ENCODE measurements at regions not wholly inside any gene's neighbourhood (a gene's known extent, or its start where the extent isn't known, plus 50 kb on each side); places are given as distances from the start of the nearest gene placed in this dataset.

DNA sequence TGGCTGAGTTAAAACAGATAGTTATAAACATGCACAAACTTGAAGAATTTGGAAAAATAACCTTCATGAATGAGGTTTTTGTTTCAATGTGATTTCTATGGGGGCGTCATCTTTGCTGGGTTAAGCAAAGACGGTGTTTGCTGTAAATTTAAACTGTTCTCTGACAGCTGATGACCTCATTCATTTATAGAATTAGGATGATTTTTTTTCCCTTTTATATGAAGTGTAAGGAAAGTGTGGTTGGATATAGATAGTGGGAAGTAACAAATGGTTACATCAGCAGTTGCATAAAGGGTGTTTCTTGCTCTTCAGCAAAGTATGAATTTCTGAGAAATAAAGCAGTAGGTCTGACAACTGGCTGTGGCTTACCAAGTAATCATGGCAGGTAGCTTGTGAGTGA, 137.2 kb upstream of the CENPW start:
- TF ChIP-seq, protein P1, sequence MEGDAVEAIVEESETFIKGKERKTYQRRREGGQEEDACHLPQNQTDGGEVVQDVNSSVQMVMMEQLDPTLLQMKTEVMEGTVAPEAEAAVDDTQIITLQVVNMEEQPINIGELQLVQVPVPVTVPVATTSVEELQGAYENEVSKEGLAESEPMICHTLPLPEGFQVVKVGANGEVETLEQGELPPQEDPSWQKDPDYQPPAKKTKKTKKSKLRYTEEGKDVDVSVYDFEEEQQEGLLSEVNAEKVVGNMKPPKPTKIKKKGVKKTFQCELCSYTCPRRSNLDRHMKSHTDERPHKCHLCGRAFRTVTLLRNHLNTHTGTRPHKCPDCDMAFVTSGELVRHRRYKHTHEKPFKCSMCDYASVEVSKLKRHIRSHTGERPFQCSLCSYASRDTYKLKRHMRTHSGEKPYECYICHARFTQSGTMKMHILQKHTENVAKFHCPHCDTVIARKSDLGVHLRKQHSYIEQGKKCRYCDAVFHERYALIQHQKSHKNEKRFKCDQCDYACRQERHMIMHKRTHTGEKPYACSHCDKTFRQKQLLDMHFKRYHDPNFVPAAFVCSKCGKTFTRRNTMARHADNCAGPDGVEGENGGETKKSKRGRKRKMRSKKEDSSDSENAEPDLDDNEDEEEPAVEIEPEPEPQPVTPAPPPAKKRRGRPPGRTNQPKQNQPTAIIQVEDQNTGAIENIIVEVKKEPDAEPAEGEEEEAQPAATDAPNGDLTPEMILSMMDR (conservative IDR thresholded peaks at IDR 0.05) = no peak
- no peak for TF ChIP-seq EZH2 (IDR thresholded peaks at IDR 0.05; ENCODE audit: low read depth)

Data from PC-9 (cell line).